Activated naive CD4-positive, alpha-beta T cell treated with Interleukin-2 at 50 U/mL for 16 hours (primary cell): ENCODE measurements at regions not wholly inside any gene's neighbourhood (a gene's known extent, or its start where the extent isn't known, plus 50 kb on each side); places are given as distances from the start of the nearest gene placed in this dataset.

Experiments used
- DNase-seq: peaks from one replicate; pipeline ENCODE4 v3.0.0-alpha.2; 2020

GRCh38 chr4:61085534-61085933 lies 114.6 kb upstream of the ADGRL3 start:
- no peak for DNase-seq

GRCh38 chr4:61086357-61086756 lies 113.8 kb upstream of the ADGRL3 start:
- DNase-seq = no peak

- DNase-seq = no peak
Measured at GRCh38 chr4:61086979-61087378, 113.1 kb upstream of the ADGRL3 start.

GRCh38 chr4:61094854-61095598 lies 105.1 kb upstream of the ADGRL3 start:
- no peak for DNase-seq

- DNase-seq = no peak
Measured at GRCh38 chr4:61128682-61129081, 71.4 kb upstream of the ADGRL3 start.

GRCh38 chr4:61129971-61130370 lies 70.2 kb upstream of the ADGRL3 start:
- DNase-seq = no peak

- DNase-seq = no peak
Measured at GRCh38 chr4:61143461-61143860, 56.7 kb upstream of the ADGRL3 start.

GRCh38 chr4:61149278-61149677 lies 50.8 kb upstream of the ADGRL3 start:
- DNase-seq = no peak
